Mucosa of descending colon (tissue), 3 donors: ENCODE measurements at regions not wholly inside any gene's neighbourhood (a gene's known extent, or its start where the extent isn't known, plus 50 kb on each side); places are given as distances from the start of the nearest gene placed in this dataset.
"Not testable (repeated sequence)": the region's sequence is repeated elsewhere in the genome, so short reads cannot be mapped to it uniquely, and the experiment has no call there.

Experiments used
- ATAC-seq: fragments of 200-7000 bp; cut with Tn5 transposase; one replicate; pipeline ENCODE4 v1.9.1; 2020; ENCODE audit warnings: mild to moderate bottlenecking, moderate library complexity
- DNase-seq, 3 donors: peaks; one replicate each; pipeline ENCODE4 v3.0.0-alpha.2; 2020
- H3K36me3 ChIP-seq: fragments of 200-600 bp; one replicate; pipeline ENCODE4 v1.8.0; 2021; ENCODE audit warnings: low read depth, mild to moderate bottlenecking
- H3K4me1 ChIP-seq: fragments of 200-600 bp; one replicate; pipeline ENCODE4 v1.8.0; 2021; ENCODE audit warnings: low read depth, mild to moderate bottlenecking
- H3K4me3 ChIP-seq: fragments of 200-600 bp; one replicate; pipeline ENCODE4 v1.8.0; 2021; ENCODE audit warnings: mild to moderate bottlenecking
- H3K9me3 ChIP-seq: fragments of 200-600 bp; one replicate; pipeline ENCODE4 v1.8.0; 2021; ENCODE audit warnings: mild to moderate bottlenecking
- intact Hi-C, 2 donors: fragments of 100-400 bp; cut with DNase I in 1 of 2; cut with micrococcal nuclease in 1 of 2; formaldehyde crosslinking; loops; one replicate each; pipeline versions ENCODE4 v1.11.0 to v1.11.1; 2022; cut with DNase I, micrococcal nuclease
- donor health status: DM: no; HTN: no; CAD: no; lungs with moderate emphysema.
- donor health status: DM: no; HTN: no; CAD: no.
- donor health status: DM: no; HTN: yes; CAD: no.

- DNase-seq, H3K9me3 ChIP-seq, H3K4me3 ChIP-seq, H3K36me3 ChIP-seq, H3K4me1 ChIP-seq, ATAC-seq, intact Hi-C loops: not testable (repeated sequence)
These were observed 50.6 kb upstream of the ARL17B start for GRCh38 chr17:46412156-46412555.

- H3K36me3 ChIP-seq, intact Hi-C loops, H3K4me3 ChIP-seq, H3K9me3 ChIP-seq, H3K4me1 ChIP-seq, DNase-seq: not testable (repeated sequence)
- peak; percentile 81 for ATAC-seq
These were observed 49.7 kb upstream of the ARL17B start for GRCh38 chr17:46411172-46411852.
